H1 (cell line): ENCODE measurements at regions not wholly inside any gene's neighbourhood (a gene's known extent, or its start where the extent isn't known, plus 50 kb on each side); places are given as distances from the start of the nearest gene placed in this dataset.

Experiments used
- CTCF ChIP-seq, 3 experiments: IDR thresholded peaks; 1 replicate in 2 of 3; 2 replicates in 1 of 3; pipeline versions ENCODE4 v1.5.1 to v1.6.1; 2011; ENCODE audit warnings: low read length in 3 of 3, mild to moderate bottlenecking in 3 of 3, inconsistent platforms in 2 of 3, low read depth in 1 of 3, moderate library complexity in 1 of 3; ENCODE audit not compliant: insufficient read depth in 1 of 3; ENCODE audit errors: control extremely low read depth in 1 of 3

DNA sequence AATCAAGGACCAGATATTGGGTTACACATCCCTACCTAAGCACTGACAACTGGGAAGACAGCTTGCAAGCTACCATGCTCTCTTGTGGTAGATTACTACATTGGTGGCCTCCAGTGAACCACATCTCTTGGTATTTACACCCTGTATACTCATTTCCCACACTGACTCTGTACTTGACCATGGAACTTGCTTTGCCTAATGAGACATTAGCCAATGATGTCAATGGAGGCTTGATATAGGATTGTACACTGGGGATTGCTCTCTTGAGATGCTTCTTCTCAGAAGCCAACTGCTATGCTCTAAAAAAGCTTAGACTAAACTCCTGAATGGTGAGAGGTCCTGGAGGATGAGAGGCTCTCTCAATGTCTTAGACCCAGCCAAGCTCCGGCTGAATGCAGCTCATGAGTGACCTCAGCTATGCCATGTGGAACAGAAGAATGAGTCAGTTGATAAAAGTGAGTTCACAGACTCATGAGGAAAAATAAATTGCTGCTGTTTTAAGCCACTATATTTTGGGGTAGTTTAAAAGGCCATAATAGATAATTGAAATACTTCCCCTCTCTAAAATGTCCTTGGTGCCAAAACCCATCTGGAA lies 61.5 kb upstream of the GALNT15 start (continued):
- no peak for TF ChIP-seq CTCF (IDR thresholded peaks at IDR 0.05; ENCODE audit: control extremely low read depth in 1 of 3, insufficient read depth in 1 of 3, low read depth in 1 of 3, low read length in 3 of 3)
- TF ChIP-seq, all 59 proteins: peak for 0
